GM21367 (cell line): ENCODE measurements at regions not wholly inside any gene's neighbourhood (a gene's known extent, or its start where the extent isn't known, plus 50 kb on each side); places are given as distances from the start of the nearest gene placed in this dataset.

Source experiments
- ATAC-seq: cut with Tn5 transposase; IDR thresholded peaks from one replicate; pipeline ENCODE4 v1.9.1; 2021; ENCODE audit not compliant: unreplicated experiment

GRCh38 chr16:7017006-7017662 is 315.5 kb upstream of the RBFOX1 start:
- no peak for ATAC-seq

- no peak for ATAC-seq
These were observed 317.9 kb upstream of the RBFOX1 start for GRCh38 chr16:7014756-7015155.

GRCh38 chr16:7013990-7014389 is 318.7 kb upstream of the RBFOX1 start:
- no peak for ATAC-seq

- ATAC-seq: no peak
These were observed 328.4 kb upstream of the RBFOX1 start for GRCh38 chr16:7004266-7004665.

GRCh38 chr16:6993544-6993943 is 339.1 kb upstream of the RBFOX1 start:
- no peak for ATAC-seq

GRCh38 chr16:6988846-6989245 is 343.8 kb upstream of the RBFOX1 start:
- no peak for ATAC-seq

GRCh38 chr16:6977916-6978315 is 354.7 kb upstream of the RBFOX1 start:
- no peak for ATAC-seq

- ATAC-seq: no peak
These were observed 355.4 kb upstream of the RBFOX1 start for GRCh38 chr16:6977291-6977690.

- no peak for ATAC-seq
These were observed 355.9 kb upstream of the RBFOX1 start for GRCh38 chr16:6976716-6977115.

GRCh38 chr16:6970171-6970857 is 362.3 kb upstream of the RBFOX1 start:
- no peak for ATAC-seq

- ATAC-seq: no peak
These were observed 363.1 kb upstream of the RBFOX1 start for GRCh38 chr16:6969594-6969993.

GRCh38 chr16:6967796-6968320 is 364.8 kb upstream of the RBFOX1 start:
- no peak for ATAC-seq

- ATAC-seq: no peak
These were observed 365.7 kb upstream of the RBFOX1 start for GRCh38 chr16:6966925-6967324.

- ATAC-seq: no peak
These were observed 368.0 kb upstream of the RBFOX1 start for GRCh38 chr16:6964679-6965078.

GRCh38 chr16:6961704-6962103 is 370.9 kb upstream of the RBFOX1 start:
- no peak for ATAC-seq

GRCh38 chr16:6958184-6958583 is 374.5 kb upstream of the RBFOX1 start:
- ATAC-seq: no peak

GRCh38 chr16:6957681-6958080 is 375.0 kb upstream of the RBFOX1 start:
- ATAC-seq: no peak

GRCh38 chr16:6956511-6956910 is 376.1 kb upstream of the RBFOX1 start:
- ATAC-seq: no peak

- ATAC-seq: no peak
These were observed 377.3 kb upstream of the RBFOX1 start for GRCh38 chr16:6955303-6955702.

GRCh38 chr16:6949240-6949639 is 383.4 kb upstream of the RBFOX1 start:
- ATAC-seq: no peak

GRCh38 chr16:6947291-6947690 is 385.4 kb upstream of the RBFOX1 start:
- no peak for ATAC-seq

- no peak for ATAC-seq
These were observed 385.8 kb upstream of the RBFOX1 start for GRCh38 chr16:6946802-6947201.

GRCh38 chr16:6946106-6946505 is 386.5 kb upstream of the RBFOX1 start:
- ATAC-seq: no peak
